Gastrocnemius medialis (tissue), 4 donors: ENCODE measurements at regions not wholly inside any gene's neighbourhood (a gene's known extent, or its start where the extent isn't known, plus 50 kb on each side); places are given as distances from the start of the nearest gene placed in this dataset.
A peak's percentile ranks its signal among the peaks of the same experiment; 100 is the strongest.

Experiments
- ATAC-seq, 2 donors: fragments of 150-250 bp; one replicate each; pipeline ENCODE4 v1.9.1; 2016
- DNase-seq, 2 donors: peaks; one replicate each; pipeline ENCODE4 v3.0.0-alpha.2; 2019
- H3K27ac ChIP-seq, 4 donors: fragments of 200-600 bp; sonication (generic); 1 replicate in 1 of 4; 2 replicates in 3 of 4; pipeline ENCODE4 v1.5.1; 2016 to 2018; ENCODE audit warnings: mild to moderate bottlenecking in 2 of 4, moderate library complexity in 1 of 4
- H3K27me3 ChIP-seq, 3 donors: fragments of 200-600 bp; sonication (generic) in 2 of 3; 1 replicate in 1 of 3; 2 replicates in 2 of 3; pipeline versions ENCODE4 v1.5.1 to v1.6.0; 2016 to 2019; ENCODE audit warnings: mild to moderate bottlenecking in 1 of 3, moderate library complexity in 1 of 3
- H3K36me3 ChIP-seq, 2 donors: fragments of 200-600 bp; sonication (generic) in 1 of 2; one replicate each; pipeline ENCODE4 v1.5.1; 2017 to 2018
- H3K4me1 ChIP-seq, 2 donors: fragments of 200-600 bp; sonication (generic) in 1 of 2; one replicate each; pipeline ENCODE4 v1.5.1; 2016 to 2017; ENCODE audit warnings: mild to moderate bottlenecking in 2 of 2
- H3K4me3 ChIP-seq, 4 donors: fragments of 200-600 bp; sonication (generic) in 3 of 4; 1 replicate in 1 of 4; 2 replicates in 3 of 4; pipeline ENCODE4 v1.5.1; 2016 to 2019; ENCODE audit warnings: mild to moderate bottlenecking in 2 of 4
- H3K9me3 ChIP-seq, 3 donors: fragments of 200-600 bp; sonication (generic) in 2 of 3; 1 replicate in 1 of 3; 2 replicates in 2 of 3; pipeline ENCODE4 v1.5.1; 2016 to 2019
- POLR2A ChIP-seq, 2 donors: fragments of 450-650 bp; IDR thresholded peaks; one replicate each; pipeline ENCODE4 v1.6.1; 2017; ENCODE audit warnings: antibody characterized with exemption in 2 of 2, mild to moderate bottlenecking in 2 of 2, moderate library complexity in 2 of 2
- in situ Hi-C, 4 donors: fragments of 200-750 bp; cut with MboI; loops; one replicate each; pipeline versions ENCODE4 v1.15.0 to v1.8.0; 2017; ENCODE audit warnings: low sequenced_read_pairs in 4 of 4
- intact Hi-C: fragments of 100-400 bp; cut with DNase I; formaldehyde crosslinking; loops from one replicate; pipeline ENCODE4 v1.15.1; 2023; ENCODE audit warnings: low total_unique reads
- TF ChIP-seq, protein P1 (sequence below), 5 experiments: fragments of 450-650 bp in 3 of 5; fragments of 200-600 bp in 2 of 5; sonication (generic) in 2 of 5; IDR thresholded peaks in 4 of 5; conservative IDR thresholded peaks in 1 of 5; 1 replicate in 4 of 5; 2 replicates in 1 of 5; pipeline ENCODE4 v1.5.1; 2016 to 2019; ENCODE audit warnings: antibody characterized with exemption in 5 of 5, mild to moderate bottlenecking in 3 of 5, moderate library complexity in 3 of 5

DNA sequence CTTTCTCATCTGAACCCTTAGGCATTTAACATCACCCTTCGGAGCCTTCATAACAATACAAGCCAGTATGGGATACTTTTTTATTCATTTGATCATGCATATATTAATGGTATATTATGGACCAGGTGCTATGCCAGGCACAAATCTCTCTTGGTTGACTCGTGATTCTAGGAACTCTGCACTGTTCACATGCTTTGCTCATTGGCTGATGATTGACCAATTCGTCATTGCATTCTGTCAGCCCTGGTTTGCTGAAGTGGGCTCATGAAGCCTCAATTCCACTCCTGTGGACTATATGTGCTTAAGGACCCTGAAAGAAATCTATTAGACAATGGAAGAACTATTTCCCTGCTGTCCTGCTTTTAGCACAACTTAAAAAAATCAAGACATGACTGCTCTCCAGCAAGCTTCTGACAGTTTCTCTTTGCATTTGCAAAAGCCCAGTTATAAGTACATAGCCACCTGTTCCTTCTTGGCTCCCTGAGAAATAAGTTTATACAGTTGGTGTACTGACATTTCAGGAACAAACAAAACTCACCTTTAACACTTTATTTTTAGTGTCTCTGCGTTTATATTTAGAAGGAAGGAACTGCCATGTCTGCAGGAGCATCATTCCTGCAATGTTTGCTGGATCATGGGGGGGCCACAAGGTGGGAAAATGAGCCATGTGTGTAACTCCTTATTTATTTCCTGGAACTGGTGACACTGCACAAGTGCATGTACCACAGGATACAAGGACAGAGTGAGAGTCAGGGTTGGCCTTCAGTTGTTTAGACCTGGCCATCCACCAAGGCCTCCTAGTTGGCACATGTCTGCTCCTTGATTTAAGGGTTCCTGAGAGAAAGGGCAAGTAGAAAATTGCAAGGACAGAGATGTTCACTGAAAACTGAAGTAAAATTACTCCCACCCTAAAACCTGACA lies 146.0 kb upstream of the NAMPT start:
- in situ Hi-C loops, result no loop called here
- H3K4me3 ChIP-seq, result no peak overlapping the region
- no peak for TF ChIP-seq POLR2A (IDR thresholded peaks at IDR 0.05)
- TF ChIP-seq, protein P1, sequence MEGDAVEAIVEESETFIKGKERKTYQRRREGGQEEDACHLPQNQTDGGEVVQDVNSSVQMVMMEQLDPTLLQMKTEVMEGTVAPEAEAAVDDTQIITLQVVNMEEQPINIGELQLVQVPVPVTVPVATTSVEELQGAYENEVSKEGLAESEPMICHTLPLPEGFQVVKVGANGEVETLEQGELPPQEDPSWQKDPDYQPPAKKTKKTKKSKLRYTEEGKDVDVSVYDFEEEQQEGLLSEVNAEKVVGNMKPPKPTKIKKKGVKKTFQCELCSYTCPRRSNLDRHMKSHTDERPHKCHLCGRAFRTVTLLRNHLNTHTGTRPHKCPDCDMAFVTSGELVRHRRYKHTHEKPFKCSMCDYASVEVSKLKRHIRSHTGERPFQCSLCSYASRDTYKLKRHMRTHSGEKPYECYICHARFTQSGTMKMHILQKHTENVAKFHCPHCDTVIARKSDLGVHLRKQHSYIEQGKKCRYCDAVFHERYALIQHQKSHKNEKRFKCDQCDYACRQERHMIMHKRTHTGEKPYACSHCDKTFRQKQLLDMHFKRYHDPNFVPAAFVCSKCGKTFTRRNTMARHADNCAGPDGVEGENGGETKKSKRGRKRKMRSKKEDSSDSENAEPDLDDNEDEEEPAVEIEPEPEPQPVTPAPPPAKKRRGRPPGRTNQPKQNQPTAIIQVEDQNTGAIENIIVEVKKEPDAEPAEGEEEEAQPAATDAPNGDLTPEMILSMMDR (IDR thresholded peaks at IDR 0.05 in 4 of 5, conservative IDR thresholded peaks at IDR 0.05 in 1 of 5), result no peak
- DNase-seq (no peak), ATAC-seq (peak; percentile 66 to 82)
- H3K27ac ChIP-seq, result peak overlapping the region; percentile 52 to 80 (median 70)
- H3K36me3 ChIP-seq, result no peaks in the 10 kb centered on the region
- H3K4me1 ChIP-seq, result peaks cover 19 to 21% of the 10 kb centered on the region in 2 donors
- H3K27me3 ChIP-seq, result no peaks in the 10 kb centered on the region
- intact Hi-C loops, result no loop called here
- H3K9me3 ChIP-seq, result no peaks in the 10 kb centered on the region

DNA sequence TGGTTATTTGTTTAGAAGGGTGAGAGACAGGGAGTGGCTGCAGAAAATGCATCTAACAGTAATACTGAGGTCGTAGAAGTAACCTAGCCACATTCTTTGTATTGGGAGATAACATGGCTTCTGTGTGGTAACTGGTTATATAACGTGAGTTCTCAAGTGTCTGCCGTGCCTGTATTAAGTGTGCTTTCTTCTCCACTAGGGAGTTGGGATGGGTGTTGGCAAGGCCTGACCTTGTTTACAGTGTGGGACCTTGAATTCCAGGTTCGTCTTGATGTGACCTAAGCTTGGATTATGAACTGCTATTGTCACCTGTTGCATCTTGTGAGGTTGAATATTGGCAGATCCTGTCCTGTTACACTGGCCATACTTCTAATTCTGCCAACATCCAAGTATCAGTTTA lies 145.3 kb upstream of the NAMPT start:
- TF ChIP-seq, protein P1 (IDR thresholded peaks at IDR 0.05 in 4 of 5, conservative IDR thresholded peaks at IDR 0.05 in 1 of 5), result no peak
- no peak for TF ChIP-seq POLR2A (IDR thresholded peaks at IDR 0.05)
- in situ Hi-C loops, result no loop called here
- H3K4me1 ChIP-seq, result peaks cover 26 to 28% of the 10 kb centered on the region in 2 donors
- no peaks in the 10 kb centered on the region for H3K9me3 ChIP-seq
- H3K27ac ChIP-seq, result peak overlapping the region; percentile 52 to 80 (median 70)
- H3K36me3 ChIP-seq, result no peaks in the 10 kb centered on the region
- ATAC-seq, result peak in 1 of 2 donors; percentile 48
- H3K27me3 ChIP-seq, result no peaks in the 10 kb centered on the region
- no peak overlapping the region for H3K4me3 ChIP-seq
- intact Hi-C loops, result no loop called here
- no peak for DNase-seq

DNA sequence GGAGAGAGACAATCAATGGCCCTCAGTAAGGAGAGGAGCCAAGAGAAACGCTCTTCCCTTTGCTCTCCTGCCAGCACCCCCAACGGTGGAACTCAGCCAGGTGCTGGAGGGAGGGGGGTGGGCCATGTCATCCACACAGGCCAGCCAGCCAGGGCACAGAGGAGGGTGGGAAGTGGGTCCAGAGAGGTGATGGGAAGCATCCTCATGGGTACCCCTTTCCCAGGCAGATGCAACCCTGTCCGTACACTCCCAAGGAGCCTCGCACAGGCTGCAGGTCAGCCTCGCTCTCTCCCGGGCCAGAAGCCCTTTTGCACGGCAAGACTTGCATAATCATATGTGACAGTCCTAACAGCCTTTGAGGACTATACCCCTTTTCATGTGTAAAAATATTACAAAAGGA lies 142.0 kb upstream of the NAMPT start:
- no peak for ATAC-seq
- intact Hi-C loops, result no loop called here
- in situ Hi-C loops, result no loop called here

DNA sequence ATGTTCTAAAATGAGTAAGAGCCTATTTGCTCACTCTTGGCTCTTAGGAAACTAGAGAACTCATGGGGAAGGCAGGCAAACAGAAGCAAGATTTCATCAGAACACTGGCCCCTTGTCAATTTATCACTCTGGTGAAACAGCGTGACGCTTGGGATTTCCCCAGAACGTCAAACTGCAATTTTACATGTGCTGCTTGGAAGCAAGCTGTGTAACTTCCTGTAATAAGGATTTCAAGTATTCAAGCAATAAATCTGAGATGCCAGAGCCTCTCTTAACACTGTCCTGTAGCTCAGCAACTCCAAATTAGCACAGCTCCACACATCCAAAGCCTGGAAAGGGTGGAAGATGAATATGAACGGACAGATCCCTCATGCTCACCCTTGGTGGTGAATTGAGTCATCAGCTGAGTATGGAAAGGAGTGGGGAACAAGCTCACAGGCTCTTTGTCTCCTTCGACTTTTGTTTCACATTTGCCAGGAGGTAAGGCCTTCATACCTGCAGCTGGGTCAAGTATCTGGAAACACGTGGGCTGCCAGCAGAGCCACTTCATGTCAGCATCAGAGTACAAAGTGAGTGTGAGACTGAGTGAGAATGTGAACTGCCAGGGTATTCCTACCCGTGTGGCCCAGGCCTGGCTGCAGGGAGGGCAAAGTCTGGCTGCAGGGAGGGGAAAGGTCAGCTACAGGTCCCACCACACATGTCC lies 140.4 kb upstream of the NAMPT start:
- Histone ChIP-seq H3K4me3 (peak overlapping the region in 1 of 4 donors; percentile 1), H3K4me1 (peaks cover 31 to 32% of the 10 kb centered on the region in 2 donors), H3K9me3 (no peaks in the 10 kb centered on the region), H3K27me3 (no peaks in the 10 kb centered on the region), H3K36me3 (no peaks in the 10 kb centered on the region), H3K27ac (peak overlapping the region; percentile 65 to 83 (median 77))
- in situ Hi-C loops, result no loop called here
- peak; percentile 72 to 80 for DNase-seq
- TF ChIP-seq, protein P1 (IDR thresholded peaks at IDR 0.05 in 4 of 5, conservative IDR thresholded peaks at IDR 0.05 in 1 of 5), result no peak
- no peak for TF ChIP-seq POLR2A (IDR thresholded peaks at IDR 0.05)
- intact Hi-C loops, result loop anchor here (1.0 to 2.0 kb wide), 2 partner anchors 140 to 208 kb away; no protein-coding TSS in a partner anchor
- ATAC-seq, result peak; percentile 93 to 96

More for the DNA sequence above, 142.0 kb upstream of the NAMPT start:
- no peak overlapping the region for H3K27ac ChIP-seq
- no peaks in the 10 kb centered on the region for H3K36me3 ChIP-seq
- H3K27me3 ChIP-seq, result no peaks in the 10 kb centered on the region
- H3K4me1 ChIP-seq, result peaks cover 35 to 41% of the 10 kb centered on the region in 2 donors
- H3K9me3 ChIP-seq, result no peaks in the 10 kb centered on the region
- no peak for DNase-seq
- no peak overlapping the region for H3K4me3 ChIP-seq
- TF ChIP-seq, protein P1 (IDR thresholded peaks at IDR 0.05 in 4 of 5, conservative IDR thresholded peaks at IDR 0.05 in 1 of 5), result no peak
- no peak for TF ChIP-seq POLR2A (IDR thresholded peaks at IDR 0.05)
